Adrenal gland (tissue), 9 donors: ENCODE measurements at regions not wholly inside any gene's neighbourhood (a gene's known extent, or its start where the extent isn't known, plus 50 kb on each side); places are given as distances from the start of the nearest gene placed in this dataset.

Experiments used
- DNase-seq, 7 donors: peaks; one replicate each; pipeline ENCODE4 v3.0.0-alpha.2; 2019 to 2020
- H3K27ac ChIP-seq, 5 donors: fragments of 200-600 bp; sonication (generic) in 4 of 5; 1 replicate in 3 of 5; 2 replicates in 2 of 5; pipeline versions ENCODE4 v1.5.1 to v1.8.0; 2016 to 2020; ENCODE audit warnings: mild to moderate bottlenecking in 1 of 5
- H3K27me3 ChIP-seq: fragments of 200-600 bp; 2 replicates; pipeline ENCODE4 v1.8.0; 2021
- H3K36me3 ChIP-seq, 2 donors: fragments of 200-600 bp; replicated peaks in 1 of 2; 1 replicate in 1 of 2; 2 replicates in 1 of 2; pipeline versions ENCODE4 v1.5.1 to v1.8.0; 2018 to 2022
- H3K4me1 ChIP-seq, 2 donors: fragments of 200-600 bp; replicated peaks in 1 of 2; 1 replicate in 1 of 2; 2 replicates in 1 of 2; pipeline versions ENCODE4 v1.5.1 to v1.8.0; 2018 to 2021
- H3K4me3 ChIP-seq, 4 donors: fragments of 200-600 bp; sonication (generic) in 3 of 4; one replicate each; pipeline ENCODE4 v1.5.1; 2016 to 2018
- H3K9me3 ChIP-seq, 3 donors: fragments of 200-600 bp; sonication (generic) in 1 of 3; replicated peaks in 1 of 3; 1 replicate in 2 of 3; 2 replicates in 1 of 3; pipeline versions ENCODE4 v1.5.1 to v1.8.0; 2016 to 2021
- POLR2A ChIP-seq, 2 donors: fragments of 450-650 bp; IDR thresholded peaks; one replicate each; pipeline ENCODE4 v1.6.1; 2017; ENCODE audit warnings: antibody characterized with exemption in 2 of 2, mild to moderate bottlenecking in 2 of 2, moderate library complexity in 1 of 2
- WGBS, 4 donors: extraction: QIAGEN DNeasy Blood & Tissue Kit in 2 of 4; methylation state at CpG; one replicate each; pipeline versions ENCODE4 v1.1.5 to v1.1.7; 2013 to 2017; 5-methylcytosine and 5-hydroxymethylcytosine counted together
- intact Hi-C, 2 donors: fragments of 100-400 bp; cut with DNase I; formaldehyde crosslinking; loops; one replicate each; pipeline versions ENCODE4 v1.14.1 to v1.15.0; 2022 to 2023
- TF ChIP-seq, protein P1 (sequence below), 6 experiments: fragments of 450-650 bp in 4 of 6; fragments of 200-600 bp in 2 of 6; sonication (generic) in 1 of 6; IDR thresholded peaks; 1 replicate in 5 of 6; 2 replicates in 1 of 6; pipeline versions ENCODE4 v1.5.1 to v1.8.0; 2016 to 2021; ENCODE audit warnings: antibody characterized with exemption in 6 of 6, mild to moderate bottlenecking in 2 of 6, moderate library complexity in 1 of 6
- donor health status: healthy with polysubstance abuse.
- donor health status: Bipolar disorder and iron deficiency.
- donor health status: DM: yes; HTN: yes; CAD: no.
- donor health status: DM: no; HTN: no; CAD: no.
- donor health status: DM: no; HTN: no; CAD: no.

DNA sequence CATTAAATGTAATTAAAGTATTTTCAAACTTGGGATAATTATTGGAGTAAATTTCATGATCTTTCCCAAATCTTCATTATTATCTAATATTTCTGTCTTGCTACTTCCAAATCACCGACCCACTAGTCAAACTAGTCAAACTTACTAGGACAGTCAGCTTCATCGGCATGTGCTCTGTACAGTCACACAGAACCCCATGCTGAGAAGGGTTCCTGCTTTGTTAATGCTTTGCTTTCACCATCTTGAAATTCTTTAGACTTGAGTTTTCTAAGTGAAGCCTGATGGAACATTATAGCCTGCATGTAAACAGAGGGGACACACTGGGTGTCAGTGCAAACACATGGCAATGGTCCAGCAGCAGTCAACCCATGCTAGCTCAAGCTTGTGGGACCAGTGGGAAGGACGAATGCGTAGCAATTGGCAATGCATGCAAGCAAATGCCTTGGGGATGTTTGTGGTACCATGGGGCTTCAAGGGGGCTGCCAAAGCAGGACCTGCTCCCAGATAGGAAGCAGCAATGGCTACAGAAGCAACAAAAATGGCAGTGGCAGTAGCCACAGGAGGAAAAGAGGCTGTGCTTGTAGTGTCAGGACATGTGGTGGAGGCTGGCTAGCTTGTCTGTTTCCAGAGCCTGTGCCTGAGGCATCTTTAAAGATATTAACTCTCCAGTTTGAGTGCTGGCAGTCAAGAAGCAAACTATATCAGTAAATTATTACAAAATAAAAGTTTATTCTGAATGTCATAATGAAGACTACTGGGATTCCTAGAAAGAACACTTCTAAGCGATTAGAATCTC lies 441.1 kb upstream of the SEMA3D start:
- H3K4me1 ChIP-seq, result no peaks in the 10 kb centered on the region
- H3K4me3 ChIP-seq, result no peak overlapping the region
- WGBS, 4 donors, result 91 to 95% (median 92%) methylated on average over 5 of the region's 5 CpGs
- H3K36me3 ChIP-seq, result no peaks in the 10 kb centered on the region
- intact Hi-C loops, result no loop called here
- H3K9me3 ChIP-seq, result peaks cover 0 to 3% (median 0%) of the 10 kb centered on the region in 3 donors
- TF ChIP-seq, protein P1, sequence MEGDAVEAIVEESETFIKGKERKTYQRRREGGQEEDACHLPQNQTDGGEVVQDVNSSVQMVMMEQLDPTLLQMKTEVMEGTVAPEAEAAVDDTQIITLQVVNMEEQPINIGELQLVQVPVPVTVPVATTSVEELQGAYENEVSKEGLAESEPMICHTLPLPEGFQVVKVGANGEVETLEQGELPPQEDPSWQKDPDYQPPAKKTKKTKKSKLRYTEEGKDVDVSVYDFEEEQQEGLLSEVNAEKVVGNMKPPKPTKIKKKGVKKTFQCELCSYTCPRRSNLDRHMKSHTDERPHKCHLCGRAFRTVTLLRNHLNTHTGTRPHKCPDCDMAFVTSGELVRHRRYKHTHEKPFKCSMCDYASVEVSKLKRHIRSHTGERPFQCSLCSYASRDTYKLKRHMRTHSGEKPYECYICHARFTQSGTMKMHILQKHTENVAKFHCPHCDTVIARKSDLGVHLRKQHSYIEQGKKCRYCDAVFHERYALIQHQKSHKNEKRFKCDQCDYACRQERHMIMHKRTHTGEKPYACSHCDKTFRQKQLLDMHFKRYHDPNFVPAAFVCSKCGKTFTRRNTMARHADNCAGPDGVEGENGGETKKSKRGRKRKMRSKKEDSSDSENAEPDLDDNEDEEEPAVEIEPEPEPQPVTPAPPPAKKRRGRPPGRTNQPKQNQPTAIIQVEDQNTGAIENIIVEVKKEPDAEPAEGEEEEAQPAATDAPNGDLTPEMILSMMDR (IDR thresholded peaks at IDR 0.05), result no peak
- no peak for TF ChIP-seq POLR2A (IDR thresholded peaks at IDR 0.05)
- no peaks in the 10 kb centered on the region for H3K27me3 ChIP-seq
- no peak overlapping the region for H3K27ac ChIP-seq
- no peak for DNase-seq

DNA sequence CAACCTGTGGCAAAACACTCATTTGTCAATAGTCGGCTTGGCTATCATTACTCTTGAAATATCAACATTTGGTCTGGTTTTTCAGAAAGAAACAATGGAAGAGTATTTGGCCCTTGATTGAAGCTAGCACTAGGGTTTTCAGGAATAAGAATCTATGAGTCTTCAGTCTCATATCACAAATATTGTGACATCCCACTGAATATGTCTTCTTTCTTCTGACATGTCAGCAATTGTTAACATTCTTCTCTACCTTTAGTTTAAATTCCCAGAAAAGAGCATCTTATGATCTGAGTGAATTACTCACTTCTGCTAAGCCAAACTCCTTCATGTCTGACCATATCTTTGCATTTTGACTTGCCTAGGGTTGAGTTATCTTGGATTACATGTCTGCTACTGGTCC lies 435.2 kb upstream of the SEMA3D start:
- Histone ChIP-seq H3K4me1 (no peaks in the 10 kb centered on the region), H3K36me3 (no peaks in the 10 kb centered on the region), H3K9me3 (no peaks in the 10 kb centered on the region), H3K4me3 (no peak overlapping the region), H3K27me3 (no peaks in the 10 kb centered on the region), H3K27ac (no peak overlapping the region)
- TF ChIP-seq POLR2A (IDR thresholded peaks at IDR 0.05), result no peak
- TF ChIP-seq, protein P1 (IDR thresholded peaks at IDR 0.05), result no peak
- DNase-seq, result no peak
- 78 to 91% (median 87%) methylated on average over 1 of the region's 1 CpG for WGBS, 4 donors
- intact Hi-C loops, result no loop called here

DNA sequence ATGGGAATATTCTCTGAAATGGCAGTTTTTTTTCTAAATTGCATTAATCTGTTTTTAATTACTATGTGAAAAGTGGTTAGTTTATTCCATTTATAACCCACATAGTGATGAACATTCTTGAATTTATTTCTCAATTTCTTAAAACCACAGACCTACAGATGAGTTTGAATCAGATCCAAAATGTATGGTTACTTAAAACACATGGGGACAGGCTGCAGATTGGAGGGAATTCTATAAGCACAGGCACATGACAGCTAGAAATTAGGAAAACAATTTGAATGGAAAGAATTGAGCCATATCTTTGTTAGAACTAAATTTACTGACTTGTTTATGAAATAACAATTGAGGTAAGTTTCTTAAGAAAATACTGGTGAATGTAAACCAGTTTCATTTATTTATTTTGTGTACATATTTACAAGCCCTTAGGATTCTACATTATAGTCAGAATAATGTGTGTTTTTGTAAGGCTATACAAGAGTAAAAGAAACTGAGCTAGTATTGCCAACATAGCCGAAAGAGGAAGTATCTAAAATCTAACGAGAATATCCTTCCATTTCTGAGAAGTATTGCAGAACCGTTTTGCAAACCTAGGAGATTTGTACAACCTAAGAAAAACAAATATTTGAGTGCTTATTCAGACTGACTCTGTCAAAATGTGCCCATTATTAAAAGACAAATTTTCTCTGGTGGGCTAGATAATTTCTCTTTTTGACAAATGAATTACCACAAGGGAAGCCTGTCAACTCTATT lies 434.3 kb upstream of the SEMA3D start:
- 41 to 61% (median 52%) methylated on average over 3 of the region's 3 CpGs for WGBS, 4 donors

DNA sequence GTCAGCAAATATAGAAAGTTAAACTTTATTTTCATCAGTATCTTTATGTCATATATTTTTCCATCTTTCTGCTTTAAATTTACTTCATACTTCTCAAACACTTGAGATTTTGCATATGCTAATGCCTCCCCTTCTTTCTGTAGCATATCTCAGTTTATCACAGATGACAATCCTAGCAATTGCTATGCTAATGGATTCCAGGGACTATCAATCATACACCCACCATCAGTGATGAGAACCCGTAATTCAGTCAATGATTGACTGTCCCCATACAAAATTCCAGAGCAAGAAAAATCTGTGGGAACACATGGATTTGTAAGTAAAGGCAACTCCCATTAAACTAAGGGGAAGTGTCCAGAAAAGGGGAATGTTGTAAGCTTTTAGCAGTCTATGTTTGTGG lies 432.4 kb upstream of the SEMA3D start:
- intact Hi-C loops, result no loop called here
- no peak for DNase-seq
- no peak overlapping the region for H3K4me3 ChIP-seq
- WGBS, 4 donors, result 74 to 90% (median 78%) methylated on average over 1 of the region's 1 CpG
- H3K36me3 ChIP-seq, result no peaks in the 10 kb centered on the region
- H3K27me3 ChIP-seq, result no peaks in the 10 kb centered on the region
- H3K9me3 ChIP-seq, result no peaks in the 10 kb centered on the region
- no peak overlapping the region for H3K27ac ChIP-seq
- no peaks in the 10 kb centered on the region for H3K4me1 ChIP-seq
- TF ChIP-seq POLR2A (IDR thresholded peaks at IDR 0.05), result no peak

More for the DNA sequence above, 434.3 kb upstream of the SEMA3D start:
- TF ChIP-seq, protein P1 (IDR thresholded peaks at IDR 0.05), result no peak
- TF ChIP-seq POLR2A (IDR thresholded peaks at IDR 0.05), result no peak
- Histone ChIP-seq H3K9me3 (no peaks in the 10 kb centered on the region), H3K27me3 (no peaks in the 10 kb centered on the region), H3K36me3 (no peaks in the 10 kb centered on the region), H3K4me3 (no peak overlapping the region), H3K27ac (no peak overlapping the region), H3K4me1 (no peaks in the 10 kb centered on the region)
- DNase-seq, result no peak
- intact Hi-C loops, result no loop called here
